ENCODE measurements at regions not wholly inside any gene's neighbourhood (a gene's known extent, or its start where the extent isn't known, plus 50 kb on each side); places are given as distances from the start of the nearest gene placed in this dataset.

- TF ChIP-seq CTCF (IDR thresholded peaks at IDR 0.05), result no peak
- no peak for TF ChIP-seq POLR2A (IDR thresholded peaks at IDR 0.05)
Measured at GRCh38 chr12:46087916-46088439, 97.6 kb upstream of the SCAF11 start.

Data from gastroesophageal sphincter (tissue), 3 donors.